ENCODE measurements at regions not wholly inside any gene's neighbourhood (a gene's known extent, or its start where the extent isn't known, plus 50 kb on each side); places are given as distances from the start of the nearest gene placed in this dataset.

DNA sequence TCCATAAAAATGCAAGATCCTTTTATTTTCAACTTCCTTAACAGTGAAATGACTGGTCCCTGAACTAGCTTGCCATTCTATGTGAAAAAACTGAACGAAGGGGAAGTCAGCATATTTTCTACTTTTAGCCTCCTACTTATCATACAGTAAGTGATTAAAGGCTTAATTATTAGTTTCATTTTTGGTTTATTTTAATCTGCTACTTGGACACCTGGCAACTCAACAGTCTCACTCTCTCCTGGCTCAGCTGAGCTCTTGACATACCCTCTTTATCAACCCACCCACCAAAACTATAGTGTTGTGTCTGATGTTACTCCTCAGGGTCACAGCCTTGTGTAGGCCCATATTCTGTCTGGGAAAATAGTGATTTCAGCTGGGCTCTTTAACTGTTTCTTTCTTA, 86.2 kb upstream of the CPXCR1 start:
- TF ChIP-seq, protein P1, sequence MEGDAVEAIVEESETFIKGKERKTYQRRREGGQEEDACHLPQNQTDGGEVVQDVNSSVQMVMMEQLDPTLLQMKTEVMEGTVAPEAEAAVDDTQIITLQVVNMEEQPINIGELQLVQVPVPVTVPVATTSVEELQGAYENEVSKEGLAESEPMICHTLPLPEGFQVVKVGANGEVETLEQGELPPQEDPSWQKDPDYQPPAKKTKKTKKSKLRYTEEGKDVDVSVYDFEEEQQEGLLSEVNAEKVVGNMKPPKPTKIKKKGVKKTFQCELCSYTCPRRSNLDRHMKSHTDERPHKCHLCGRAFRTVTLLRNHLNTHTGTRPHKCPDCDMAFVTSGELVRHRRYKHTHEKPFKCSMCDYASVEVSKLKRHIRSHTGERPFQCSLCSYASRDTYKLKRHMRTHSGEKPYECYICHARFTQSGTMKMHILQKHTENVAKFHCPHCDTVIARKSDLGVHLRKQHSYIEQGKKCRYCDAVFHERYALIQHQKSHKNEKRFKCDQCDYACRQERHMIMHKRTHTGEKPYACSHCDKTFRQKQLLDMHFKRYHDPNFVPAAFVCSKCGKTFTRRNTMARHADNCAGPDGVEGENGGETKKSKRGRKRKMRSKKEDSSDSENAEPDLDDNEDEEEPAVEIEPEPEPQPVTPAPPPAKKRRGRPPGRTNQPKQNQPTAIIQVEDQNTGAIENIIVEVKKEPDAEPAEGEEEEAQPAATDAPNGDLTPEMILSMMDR (conservative IDR thresholded peaks at IDR 0.05; ENCODE audit: low read length) = no peak
- no peak for TF ChIP-seq EZH2phosphoT487 (IDR thresholded peaks at IDR 0.05; ENCODE audit: borderline replicate concordance)

Measured in Loucy (cell line).